Trophoblast cell (in vitro differentiated cells and primary cell): ENCODE measurements at regions not wholly inside any gene's neighbourhood (a gene's known extent, or its start where the extent isn't known, plus 50 kb on each side); places are given as distances from the start of the nearest gene placed in this dataset.

ENCODE experiments used
- DNase-seq, 2 donors: peaks; one replicate each; pipeline ENCODE4 v3.0.0-alpha.2; 2016
- H2AFZ ChIP-seq: 2 replicates; pipeline ENCODE4 v1.6.1; 2013; ENCODE audit warnings: low read length, moderate library complexity, mild to moderate bottlenecking; ENCODE audit not compliant: insufficient read depth, poor library complexity
- H2AK5ac ChIP-seq: 2 replicates; pipeline ENCODE4 v1.6.1; 2013; ENCODE audit warnings: mild to moderate bottlenecking, low read length
- H2BK120ac ChIP-seq: 2 replicates; pipeline ENCODE4 v1.6.1; 2013; ENCODE audit warnings: low read length, mild to moderate bottlenecking, moderate library complexity; ENCODE audit not compliant: insufficient read depth, poor library complexity
- H2BK12ac ChIP-seq: 2 replicates; pipeline ENCODE4 v1.6.1; 2013; ENCODE audit warnings: mild to moderate bottlenecking, low read length, moderate library complexity
- H2BK5ac ChIP-seq: 2 replicates; pipeline ENCODE4 v1.6.1; 2013; ENCODE audit warnings: low read length, low read depth, moderate library complexity, mild to moderate bottlenecking; ENCODE audit not compliant: poor library complexity
- H3K14ac ChIP-seq: 2 replicates; pipeline ENCODE4 v1.6.1; 2013; ENCODE audit warnings: mild to moderate bottlenecking, low read length
- H3K18ac ChIP-seq: 2 replicates; pipeline ENCODE4 v1.6.1; 2013; ENCODE audit warnings: mild to moderate bottlenecking, low read length
- H3K23ac ChIP-seq: 2 replicates; pipeline ENCODE4 v1.6.1; 2013; ENCODE audit warnings: low read length
- H3K27ac ChIP-seq: 2 replicates; pipeline ENCODE4 v1.5.1; 2013; ENCODE audit warnings: low read depth, mild to moderate bottlenecking, inconsistent platforms, low read length, moderate library complexity
- H3K27me3 ChIP-seq: 2 replicates; pipeline ENCODE4 v1.6.1; 2013; ENCODE audit warnings: inconsistent platforms, mild to moderate bottlenecking, low read length, moderate library complexity; ENCODE audit not compliant: insufficient read depth
- H3K36me3 ChIP-seq, 2 experiments: 1 replicate in 1 of 2; 2 replicates in 1 of 2; pipeline ENCODE4 v1.6.1; 2013; ENCODE audit warnings: low read length in 2 of 2, mild to moderate bottlenecking in 2 of 2, moderate library complexity in 1 of 2; ENCODE audit not compliant: insufficient read depth in 2 of 2, control insufficient read depth in 1 of 2
- H3K4ac ChIP-seq: 2 replicates; pipeline ENCODE4 v1.6.1; 2013; ENCODE audit warnings: low read depth, mild to moderate bottlenecking, low read length, moderate library complexity
- H3K4me1 ChIP-seq, 2 experiments: 1 replicate in 1 of 2; 2 replicates in 1 of 2; pipeline ENCODE4 v1.6.1; 2013; ENCODE audit warnings: low read length in 2 of 2, mild to moderate bottlenecking in 2 of 2, moderate library complexity in 1 of 2; ENCODE audit not compliant: insufficient read depth in 2 of 2, control insufficient read depth in 1 of 2
- H3K4me2 ChIP-seq: 2 replicates; pipeline ENCODE4 v1.6.1; 2013; ENCODE audit warnings: inconsistent platforms, mild to moderate bottlenecking, low read length, moderate library complexity
- H3K4me3 ChIP-seq: 2 replicates; pipeline ENCODE4 v1.5.1; 2013; ENCODE audit warnings: mild to moderate bottlenecking, low read depth, low read length, inconsistent platforms
- H3K79me1 ChIP-seq: one replicate; pipeline ENCODE4 v1.6.1; 2013; ENCODE audit warnings: low read length
- H3K79me2 ChIP-seq: 2 replicates; pipeline ENCODE4 v1.6.1; 2013; ENCODE audit warnings: low read length, mild to moderate bottlenecking; ENCODE audit not compliant: control insufficient read depth, insufficient read depth, poor library complexity
- H3K9ac ChIP-seq: 2 replicates; pipeline ENCODE4 v1.6.1; 2013; ENCODE audit warnings: mild to moderate bottlenecking, low read length
- H3K9me3 ChIP-seq: 2 replicates; pipeline ENCODE4 v1.6.1; 2013; ENCODE audit warnings: low read depth, mild to moderate bottlenecking, control low read depth, inconsistent platforms, low read length; ENCODE audit not compliant: insufficient read depth
- H4K12ac ChIP-seq: 2 replicates; pipeline ENCODE4 v1.6.1; 2013; ENCODE audit warnings: low read depth, mild to moderate bottlenecking, low read length, moderate library complexity
- H4K8ac ChIP-seq: 2 replicates; pipeline ENCODE4 v1.6.1; 2013; ENCODE audit warnings: low read depth, mild to moderate bottlenecking, low read length, moderate library complexity
- H4K91ac ChIP-seq: one replicate; pipeline ENCODE4 v1.6.1; 2013; ENCODE audit warnings: low read depth, mild to moderate bottlenecking, low read length, moderate library complexity
- WGBS: extraction: QIAGEN DNeasy Blood & Tissue Kit; methylation state at CpG from one replicate; pipeline ENCODE4 v1.1.7; 2013; ENCODE audit warnings: missing lambda C conversion rate; ENCODE audit not compliant: insufficient read length, insufficient coverage; ENCODE audit errors: extremely low coverage; 5-methylcytosine and 5-hydroxymethylcytosine counted together

GRCh38 chr13:104318121-104318520, 1251.9 kb upstream of the SLC10A2 start:
- Histone ChIP-seq H4K8ac (no peak overlapping the region), H3K4ac (no peak overlapping the region), H4K12ac (no peak overlapping the region), H3K36me3 (peaks cover 0 to under 1% of the 10 kb centered on the region in 2 experiments), H3K9ac (no peak overlapping the region), H2BK120ac (no peak overlapping the region), H3K23ac (no peak overlapping the region), H3K79me1 (no peaks in the 10 kb centered on the region), H3K14ac (no peak overlapping the region), H3K27me3 (no peaks in the 10 kb centered on the region), H2BK12ac (no peak overlapping the region), H3K18ac (no peak overlapping the region), H2BK5ac (no peak overlapping the region), H4K91ac (no peak overlapping the region), H3K4me1 (no peaks in the 10 kb centered on the region), H2AFZ (no peak overlapping the region), H3K4me2 (no peak overlapping the region), H3K79me2 (no peaks in the 10 kb centered on the region), H3K4me3 (no peak overlapping the region), H3K9me3 (no peaks in the 10 kb centered on the region), H2AK5ac (no peak overlapping the region), H3K27ac (no peak overlapping the region)
- no CpG with 5 or more reads among the region's 1 CpG for WGBS
- DNase-seq = no peak

DNA sequence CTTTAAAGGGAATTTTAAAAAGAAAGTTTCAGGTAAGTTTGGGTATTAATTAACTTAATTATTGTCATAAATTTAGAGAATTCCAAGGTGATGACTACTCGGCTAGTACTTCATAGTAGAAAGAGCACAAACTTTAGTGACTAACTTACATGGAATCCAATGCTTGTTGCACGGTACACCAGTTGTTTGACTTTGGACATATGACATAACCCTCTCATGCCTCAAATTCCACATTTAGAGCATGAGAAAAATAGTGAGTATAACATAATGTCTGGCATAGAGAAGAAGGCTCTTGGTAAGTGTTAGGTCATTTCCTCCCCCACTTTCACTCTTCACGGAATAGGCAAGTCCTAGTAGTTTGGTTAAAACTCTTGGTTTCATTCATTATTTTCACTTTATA, 1249.4 kb upstream of the SLC10A2 start:
- Histone ChIP-seq H3K79me1 (no peaks in the 10 kb centered on the region), H2AFZ (no peak overlapping the region), H3K14ac (no peak overlapping the region), H2BK5ac (no peak overlapping the region), H3K4me3 (no peak overlapping the region), H2BK12ac (no peak overlapping the region), H3K79me2 (no peaks in the 10 kb centered on the region), H2BK120ac (no peak overlapping the region), H3K9me3 (no peaks in the 10 kb centered on the region), H4K8ac (no peak overlapping the region), H3K27me3 (no peaks in the 10 kb centered on the region), H3K18ac (no peak overlapping the region), H3K27ac (no peak overlapping the region), H3K4ac (no peak overlapping the region), H3K4me1 (no peaks in the 10 kb centered on the region), H3K9ac (no peak overlapping the region), H2AK5ac (no peak overlapping the region), H4K91ac (no peak overlapping the region), H3K23ac (no peak overlapping the region), H4K12ac (no peak overlapping the region), H3K4me2 (no peak overlapping the region), H3K36me3 (peaks cover 0 to 2% of the 10 kb centered on the region in 2 experiments)
- peak in 1 of 2 donors; percentile 59 for DNase-seq
- WGBS = no CpG with 5 or more reads among the region's 3 CpGs

GRCh38 chr13:104314926-104315535, 1248.8 kb upstream of the SLC10A2 start:
- Histone ChIP-seq H3K9me3 (no peaks in the 10 kb centered on the region), H3K27me3 (no peaks in the 10 kb centered on the region), H3K4me3 (no peak overlapping the region)

DNA sequence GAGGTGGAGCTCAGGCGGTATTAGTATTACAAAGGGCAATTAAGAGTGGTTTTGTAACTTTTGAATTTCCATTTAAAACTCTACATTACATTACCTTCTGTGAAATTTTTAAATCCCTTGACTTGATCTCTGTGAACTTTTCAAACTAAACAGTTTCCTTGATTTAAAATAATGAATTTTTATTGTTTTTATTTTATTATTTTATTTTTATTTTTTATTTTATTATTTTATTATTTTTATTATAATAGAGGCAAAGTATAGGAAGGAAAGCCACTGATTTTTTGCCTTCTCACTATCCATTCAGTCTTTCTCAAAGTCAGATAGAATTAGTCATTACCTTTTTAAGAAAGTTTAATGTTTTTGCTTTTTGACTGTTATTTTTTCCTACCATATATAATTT, 1248.1 kb upstream of the SLC10A2 start:
- Histone ChIP-seq H3K9me3 (no peaks in the 10 kb centered on the region), H3K27ac (no peak overlapping the region), H4K12ac (no peak overlapping the region), H4K8ac (no peak overlapping the region), H3K4me3 (no peak overlapping the region), H4K91ac (no peak overlapping the region), H3K9ac (no peak overlapping the region), H2AK5ac (no peak overlapping the region), H3K4ac (no peak overlapping the region), H3K14ac (no peak overlapping the region), H3K79me1 (no peaks in the 10 kb centered on the region), H3K79me2 (no peaks in the 10 kb centered on the region), H3K27me3 (no peaks in the 10 kb centered on the region), H3K4me1 (no peaks in the 10 kb centered on the region), H3K18ac (no peak overlapping the region), H3K4me2 (no peak overlapping the region), H2BK120ac (no peak overlapping the region), H2BK12ac (no peak overlapping the region), H2AFZ (no peak overlapping the region), H2BK5ac (no peak overlapping the region), H3K36me3 (peaks cover 0 to 2% of the 10 kb centered on the region in 2 experiments), H3K23ac (no peak overlapping the region)
- DNase-seq = no peak
- no CpG with 5 or more reads among the region's 1 CpG for WGBS

More at GRCh38 chr13:104314926-104315535, 1248.8 kb upstream of the SLC10A2 start:
- no peak for DNase-seq
- Histone ChIP-seq H2BK12ac (no peak overlapping the region), H3K14ac (no peak overlapping the region), H4K91ac (no peak overlapping the region), H3K36me3 (peaks cover 0 to 2% of the 10 kb centered on the region in 2 experiments), H3K23ac (no peak overlapping the region), H4K8ac (no peak overlapping the region), H2AFZ (no peak overlapping the region), H2BK120ac (no peak overlapping the region), H3K9ac (no peak overlapping the region), H3K4me1 (no peaks in the 10 kb centered on the region), H3K18ac (no peak overlapping the region), H3K27ac (no peak overlapping the region), H4K12ac (no peak overlapping the region), H3K4me2 (no peak overlapping the region), H3K79me1 (no peaks in the 10 kb centered on the region), H3K79me2 (no peaks in the 10 kb centered on the region), H2AK5ac (no peak overlapping the region), H2BK5ac (no peak overlapping the region), H3K4ac (no peak overlapping the region)
- no CpG with 5 or more reads among the region's 3 CpGs for WGBS
